RWPE2 (cell line): ENCODE measurements at regions not wholly inside any gene's neighbourhood (a gene's known extent, or its start where the extent isn't known, plus 50 kb on each side); places are given as distances from the start of the nearest gene placed in this dataset.
A peak's percentile ranks its signal among the peaks of the same experiment; 100 is the strongest.

Source experiments
- ATAC-seq: fragments of 200-7000 bp; cut with Tn5 transposase; 3 replicates; pipeline ENCODE4 v1.9.1; 2021; ENCODE audit warnings: low read depth
- DNase-seq: peaks from one replicate; pipeline ENCODE4 v3.0.0-alpha.2; 2020; ENCODE audit warnings: low spot score
- H3K27ac ChIP-seq: fragments of 450-650 bp; 2 replicates; pipeline ENCODE4 v1.5.1; 2017; ENCODE audit warnings: mild to moderate bottlenecking; ENCODE audit not compliant: poor library complexity, severe bottlenecking
- H3K27me3 ChIP-seq: fragments of 250-450 bp; sonication (Bioruptor Pico); 2 replicates; pipeline ENCODE4 v1.5.1; 2021; ENCODE audit warnings: mild to moderate bottlenecking, moderate library complexity; ENCODE audit not compliant: insufficient read depth, poor library complexity, severe bottlenecking
- H3K36me3 ChIP-seq: fragments of 250-450 bp; sonication (Bioruptor Pico); 2 replicates; pipeline ENCODE4 v1.5.1; 2020; ENCODE audit warnings: low read depth, mild to moderate bottlenecking, moderate library complexity
- H3K4me1 ChIP-seq: fragments of 250-450 bp; sonication (Bioruptor Pico); 2 replicates; pipeline ENCODE4 v1.5.1; 2021; ENCODE audit warnings: mild to moderate bottlenecking, moderate library complexity; ENCODE audit not compliant: insufficient read depth, poor library complexity, severe bottlenecking
- H3K4me3 ChIP-seq: fragments of 250-450 bp; sonication (Bioruptor Pico); 2 replicates; pipeline ENCODE4 v1.5.1; 2021; ENCODE audit warnings: mild to moderate bottlenecking, moderate library complexity; ENCODE audit not compliant: severe bottlenecking
- H3K9me3 ChIP-seq: fragments of 250-450 bp; sonication (Bioruptor Pico); 2 replicates; pipeline ENCODE4 v1.5.1; 2021; ENCODE audit warnings: mild to moderate bottlenecking, moderate library complexity; ENCODE audit not compliant: severe bottlenecking
- CTCF ChIP-seq: fragments of 450-650 bp; IDR thresholded peaks from one replicate; pipeline ENCODE4 v1.5.1; 2017; ENCODE audit warnings: mild to moderate bottlenecking, moderate library complexity; ENCODE audit not compliant: poor library complexity, severe bottlenecking

- DNase-seq, result peak; percentile 36
- H3K4me1 ChIP-seq, result peaks cover 18% of the 10 kb centered on the region
- no peaks in the 10 kb centered on the region for H3K36me3 ChIP-seq
- H3K4me3 ChIP-seq, result no peak overlapping the region
- no peaks in the 10 kb centered on the region for H3K27me3 ChIP-seq
- H3K9me3 ChIP-seq, result no peaks in the 10 kb centered on the region
- no peak for TF ChIP-seq CTCF
- no peak for ATAC-seq
- H3K27ac ChIP-seq, result no peak overlapping the region
Observed at GRCh38 chr20:50325215-50325614, 134.6 kb downstream of the CEBPB start.

- no peak overlapping the region for H3K4me3 ChIP-seq
- TF ChIP-seq CTCF, result no peak
- no peaks in the 10 kb centered on the region for H3K36me3 ChIP-seq
- peaks cover 16% of the 10 kb centered on the region for H3K4me1 ChIP-seq
- no peaks in the 10 kb centered on the region for H3K9me3 ChIP-seq
- no peaks in the 10 kb centered on the region for H3K27me3 ChIP-seq
- ATAC-seq (no peak), DNase-seq (no peak)
- no peak overlapping the region for H3K27ac ChIP-seq
Observed at GRCh38 chr20:50325651-50326050, 135.0 kb downstream of the CEBPB start.

- Histone ChIP-seq H3K4me1 (peaks cover 23% of the 10 kb centered on the region), H3K36me3 (no peaks in the 10 kb centered on the region), H3K9me3 (no peaks in the 10 kb centered on the region), H3K27me3 (no peaks in the 10 kb centered on the region), H3K27ac (no peak overlapping the region), H3K4me3 (no peak overlapping the region)
- no peak for TF ChIP-seq CTCF
- DNase-seq, result no peak
- ATAC-seq, result no peak
Observed at GRCh38 chr20:50327666-50328065, 137.0 kb downstream of the CEBPB start.

- H3K27ac ChIP-seq, result no peak overlapping the region
- no peak for DNase-seq
- no peak overlapping the region for H3K4me3 ChIP-seq
- no peak for TF ChIP-seq CTCF
- no peak for ATAC-seq
- no peaks in the 10 kb centered on the region for H3K9me3 ChIP-seq
- no peaks in the 10 kb centered on the region for H3K36me3 ChIP-seq
- peaks cover 30% of the 10 kb centered on the region for H3K4me1 ChIP-seq
- H3K27me3 ChIP-seq, result no peaks in the 10 kb centered on the region
Observed at GRCh38 chr20:50328222-50328979, 137.8 kb downstream of the CEBPB start.
